AG09319 (cell line): ENCODE measurements at regions not wholly inside any gene's neighbourhood (a gene's known extent, or its start where the extent isn't known, plus 50 kb on each side); places are given as distances from the start of the nearest gene placed in this dataset.

ENCODE experiments used
- DNase-seq: peaks from one replicate; pipeline ENCODE4 v3.0.0-alpha.2; 2010; ENCODE audit warnings: low read depth; ENCODE audit errors: extremely low read depth
- CTCF ChIP-seq: IDR thresholded peaks from 2 replicates; pipeline ENCODE4 v1.5.1; 2011; ENCODE audit warnings: low read depth, mild to moderate bottlenecking, inconsistent platforms, low read length, moderate library complexity

- no peak for DNase-seq
- no peak for TF ChIP-seq CTCF
Observed at GRCh38 chr16:85359147-85359822, 247.0 kb upstream of the CIBAR2 start.

- DNase-seq, result no peak
- no peak for TF ChIP-seq CTCF
Observed at GRCh38 chr16:85360323-85361277, 248.3 kb upstream of the CIBAR2 start.

- no peak for TF ChIP-seq CTCF
- DNase-seq, result no peak
Observed at GRCh38 chr16:85361441-85362118, 249.3 kb upstream of the CIBAR2 start.

GRCh38 chr16:85362443-85362842 lies 250.2 kb upstream of the CIBAR2 start:
- DNase-seq, result no peak
- TF ChIP-seq CTCF, result no peak

- no peak for TF ChIP-seq CTCF
Observed at GRCh38 chr16:85363427-85363826, 249.7 kb upstream of the GSE1 start.

GRCh38 chr16:85363881-85364280 lies 249.2 kb upstream of the GSE1 start:
- TF ChIP-seq CTCF, result no peak
- DNase-seq, result no peak

More at GRCh38 chr16:85363427-85363826, 249.7 kb upstream of the GSE1 start:
- DNase-seq, result no peak
